ENCODE measurements at regions not wholly inside any gene's neighbourhood (a gene's known extent, or its start where the extent isn't known, plus 50 kb on each side); places are given as distances from the start of the nearest gene placed in this dataset.
A peak's percentile ranks its signal among the peaks of the same experiment; 100 is the strongest.

- Mint-ChIP-seq H3K27ac (no peak overlapping the region), H3K27me3 (no peaks in the 10 kb centered on the region), H3K4me1 (no peaks in the 10 kb centered on the region), H3K9me3 (no peaks in the 10 kb centered on the region), H3K36me3 (no peaks in the 10 kb centered on the region), H3K4me3 (no peak overlapping the region)
These were observed 51.1 kb upstream of the EGFL7 start for GRCh38 chr9:136611606-136612005.

- H3K36me3 Mint-ChIP-seq, result no peaks in the 10 kb centered on the region
- H3K27ac Mint-ChIP-seq, result no peak overlapping the region
- H3K9me3 Mint-ChIP-seq, result no peaks in the 10 kb centered on the region
- H3K27me3 Mint-ChIP-seq, result no peaks in the 10 kb centered on the region
- no peaks in the 10 kb centered on the region for H3K4me1 Mint-ChIP-seq
- no peak overlapping the region for H3K4me3 Mint-ChIP-seq
These were observed 51.6 kb upstream of the EGFL7 start for GRCh38 chr9:136611119-136611518.

GRCh38 chr9:136610426-136610825 is 52.3 kb upstream of the EGFL7 start:
- Mint-ChIP-seq H3K27ac (no peak overlapping the region), H3K27me3 (peaks cover 3% of the 10 kb centered on the region), H3K36me3 (no peaks in the 10 kb centered on the region), H3K4me1 (no peaks in the 10 kb centered on the region), H3K4me3 (no peak overlapping the region), H3K9me3 (no peaks in the 10 kb centered on the region)

- no peak overlapping the region for H3K27ac Mint-ChIP-seq
- H3K27me3 Mint-ChIP-seq, result peaks cover 3% of the 10 kb centered on the region
- no peaks in the 10 kb centered on the region for H3K4me1 Mint-ChIP-seq
- H3K36me3 Mint-ChIP-seq, result no peaks in the 10 kb centered on the region
- H3K4me3 Mint-ChIP-seq, result no peak overlapping the region
- H3K9me3 Mint-ChIP-seq, result no peaks in the 10 kb centered on the region
These were observed 52.8 kb upstream of the EGFL7 start for GRCh38 chr9:136609838-136610311.

GRCh38 chr9:136609160-136609475 is 53.6 kb upstream of the EGFL7 start:
- H3K9me3 Mint-ChIP-seq, result no peaks in the 10 kb centered on the region
- H3K4me3 Mint-ChIP-seq, result no peak overlapping the region
- H3K36me3 Mint-ChIP-seq, result no peaks in the 10 kb centered on the region
- H3K27me3 Mint-ChIP-seq, result peaks cover 5% of the 10 kb centered on the region
- no peaks in the 10 kb centered on the region for H3K4me1 Mint-ChIP-seq
- H3K27ac Mint-ChIP-seq, result no peak overlapping the region

GRCh38 chr9:136608348-136609159 is 54.2 kb upstream of the EGFL7 start:
- no peaks in the 10 kb centered on the region for H3K9me3 Mint-ChIP-seq
- peak overlapping the region; percentile 52 for H3K27ac Mint-ChIP-seq
- H3K4me1 Mint-ChIP-seq, result no peaks in the 10 kb centered on the region
- H3K36me3 Mint-ChIP-seq, result no peaks in the 10 kb centered on the region
- no peak overlapping the region for H3K4me3 Mint-ChIP-seq
- peaks cover 9% of the 10 kb centered on the region for H3K27me3 Mint-ChIP-seq

- no peaks in the 10 kb centered on the region for H3K9me3 Mint-ChIP-seq
- no peak overlapping the region for H3K4me3 Mint-ChIP-seq
- no peaks in the 10 kb centered on the region for H3K4me1 Mint-ChIP-seq
- peaks cover 11% of the 10 kb centered on the region for H3K27me3 Mint-ChIP-seq
- no peak overlapping the region for H3K27ac Mint-ChIP-seq
- no peaks in the 10 kb centered on the region for H3K36me3 Mint-ChIP-seq
These were observed 55.3 kb upstream of the EGFL7 start for GRCh38 chr9:136607334-136607919.

GRCh38 chr9:136606687-136607333 is 55.9 kb upstream of the EGFL7 start:
- Mint-ChIP-seq H3K9me3 (no peaks in the 10 kb centered on the region), H3K4me1 (no peaks in the 10 kb centered on the region), H3K4me3 (no peak overlapping the region), H3K36me3 (no peaks in the 10 kb centered on the region), H3K27me3 (peaks cover 12% of the 10 kb centered on the region), H3K27ac (no peak overlapping the region)

GRCh38 chr9:136605988-136606660 is 56.6 kb upstream of the EGFL7 start:
- Mint-ChIP-seq H3K4me3 (no peak overlapping the region), H3K27ac (no peak overlapping the region), H3K27me3 (peaks cover 12% of the 10 kb centered on the region), H3K9me3 (no peaks in the 10 kb centered on the region), H3K4me1 (no peaks in the 10 kb centered on the region), H3K36me3 (no peaks in the 10 kb centered on the region)

GRCh38 chr9:136604823-136605525 is 57.7 kb upstream of the EGFL7 start:
- peaks cover 12% of the 10 kb centered on the region for H3K27me3 Mint-ChIP-seq
- H3K9me3 Mint-ChIP-seq, result no peaks in the 10 kb centered on the region
- H3K4me1 Mint-ChIP-seq, result no peaks in the 10 kb centered on the region
- H3K27ac Mint-ChIP-seq, result no peak overlapping the region
- H3K4me3 Mint-ChIP-seq, result no peak overlapping the region
- no peaks in the 10 kb centered on the region for H3K36me3 Mint-ChIP-seq

GRCh38 chr9:136603901-136604814 is 58.3 kb upstream of the NOTCH1 start:
- Mint-ChIP-seq H3K27me3 (peaks cover 13% of the 10 kb centered on the region), H3K4me3 (no peak overlapping the region), H3K4me1 (no peaks in the 10 kb centered on the region)

GRCh38 chr9:136603216-136603615 is 57.4 kb upstream of the NOTCH1 start:
- peaks cover 14% of the 10 kb centered on the region for H3K27me3 Mint-ChIP-seq
- no peaks in the 10 kb centered on the region for H3K36me3 Mint-ChIP-seq
- no peak overlapping the region for H3K4me3 Mint-ChIP-seq
- H3K4me1 Mint-ChIP-seq, result no peaks in the 10 kb centered on the region
- H3K9me3 Mint-ChIP-seq, result no peaks in the 10 kb centered on the region
- H3K27ac Mint-ChIP-seq, result no peak overlapping the region

More at GRCh38 chr9:136603901-136604814, 58.3 kb upstream of the NOTCH1 start:
- H3K36me3 Mint-ChIP-seq, result no peaks in the 10 kb centered on the region
- no peak overlapping the region for H3K27ac Mint-ChIP-seq
- no peaks in the 10 kb centered on the region for H3K9me3 Mint-ChIP-seq

- Mint-ChIP-seq H3K27me3 (peaks cover 14% of the 10 kb centered on the region), H3K27ac (no peak overlapping the region), H3K4me1 (no peaks in the 10 kb centered on the region), H3K36me3 (no peaks in the 10 kb centered on the region), H3K4me3 (no peak overlapping the region), H3K9me3 (no peaks in the 10 kb centered on the region)
These were observed 56.5 kb upstream of the NOTCH1 start for GRCh38 chr9:136602193-136602885.
